Chondrocyte (in vitro differentiated cells): ENCODE measurements at regions not wholly inside any gene's neighbourhood (a gene's known extent, or its start where the extent isn't known, plus 50 kb on each side); places are given as distances from the start of the nearest gene placed in this dataset.

Experiments
- DNase-seq: peaks from one replicate; pipeline ENCODE4 v3.0.0; 2021; ENCODE audit warnings: mixed read lengths, low spot score
- H3K27ac Mint-ChIP-seq: one replicate; pipeline ENCODE4 v1.8.0; 2021; ENCODE audit warnings: mild to moderate bottlenecking, moderate library complexity, mixed read lengths; ENCODE audit not compliant: unreplicated experiment
- H3K27me3 Mint-ChIP-seq: 2 replicates; pipeline ENCODE4 v1.8.0; 2021; ENCODE audit warnings: low read depth, mixed read lengths
- H3K36me3 Mint-ChIP-seq: 2 replicates; pipeline ENCODE4 v1.8.0; 2021; ENCODE audit warnings: low read depth, mixed read lengths
- H3K4me1 Mint-ChIP-seq: 2 replicates; pipeline ENCODE4 v1.8.0; 2021; ENCODE audit warnings: low read depth, mild to moderate bottlenecking, mixed read lengths
- H3K4me3 Mint-ChIP-seq: one replicate; pipeline ENCODE4 v1.8.0; 2021; ENCODE audit warnings: mild to moderate bottlenecking, moderate library complexity, mixed read lengths; ENCODE audit not compliant: unreplicated experiment
- H3K9me3 Mint-ChIP-seq: 2 replicates; pipeline ENCODE4 v1.8.0; 2021; ENCODE audit warnings: low read depth, mixed read lengths
- CTCF ChIP-seq: fragments of 200-600 bp; sonication (generic); IDR thresholded peaks from 2 replicates; pipeline ENCODE4 v1.5.0; 2021; ENCODE audit warnings: antibody characterized with exemption, mild to moderate bottlenecking, moderate library complexity

DNA sequence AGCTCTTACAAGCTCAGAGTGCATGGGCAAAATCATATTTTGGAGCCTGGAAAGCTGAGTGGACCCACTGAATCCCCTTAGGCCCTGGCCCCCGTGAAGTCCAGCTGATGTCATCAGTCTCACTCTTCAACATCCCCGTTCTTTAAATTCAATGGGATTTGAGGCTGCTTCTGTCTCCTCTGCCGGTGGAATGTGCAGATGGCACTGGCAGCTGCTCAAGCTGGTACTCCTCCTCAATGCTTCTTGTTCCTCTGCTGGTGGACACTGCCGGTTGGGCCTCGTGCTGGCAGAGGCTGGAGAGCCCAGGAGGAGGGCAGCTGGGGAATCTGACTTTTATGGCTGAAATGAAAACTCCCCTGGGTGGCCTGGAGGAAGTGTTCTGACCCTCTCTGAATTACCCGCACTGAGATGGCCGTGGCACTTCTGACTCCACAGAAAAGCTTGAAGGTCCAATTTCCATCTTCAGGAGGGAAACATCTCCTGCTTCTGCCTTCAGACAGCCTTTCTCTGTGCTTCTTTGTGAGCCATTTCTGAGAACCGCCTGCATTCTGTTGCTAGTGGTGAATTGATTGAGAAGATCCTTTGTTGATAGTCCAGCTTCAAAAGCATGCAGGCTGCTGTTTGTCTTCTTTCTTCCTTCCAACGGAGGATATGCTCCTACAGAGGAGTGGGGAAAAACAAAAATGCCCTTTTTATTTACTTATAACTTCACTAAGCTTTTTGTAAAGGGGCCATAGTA, 298.9 kb downstream of the TMEM38B start:
- no peaks in the 10 kb centered on the region for H3K9me3 Mint-ChIP-seq
- no peaks in the 10 kb centered on the region for H3K27me3 Mint-ChIP-seq
- no peaks in the 10 kb centered on the region for H3K36me3 Mint-ChIP-seq
- peaks cover 6% of the 10 kb centered on the region for H3K4me1 Mint-ChIP-seq
- DNase-seq: no peak
- TF ChIP-seq CTCF: no peak
- no peak overlapping the region for H3K27ac Mint-ChIP-seq
- no peak overlapping the region for H3K4me3 Mint-ChIP-seq

DNA sequence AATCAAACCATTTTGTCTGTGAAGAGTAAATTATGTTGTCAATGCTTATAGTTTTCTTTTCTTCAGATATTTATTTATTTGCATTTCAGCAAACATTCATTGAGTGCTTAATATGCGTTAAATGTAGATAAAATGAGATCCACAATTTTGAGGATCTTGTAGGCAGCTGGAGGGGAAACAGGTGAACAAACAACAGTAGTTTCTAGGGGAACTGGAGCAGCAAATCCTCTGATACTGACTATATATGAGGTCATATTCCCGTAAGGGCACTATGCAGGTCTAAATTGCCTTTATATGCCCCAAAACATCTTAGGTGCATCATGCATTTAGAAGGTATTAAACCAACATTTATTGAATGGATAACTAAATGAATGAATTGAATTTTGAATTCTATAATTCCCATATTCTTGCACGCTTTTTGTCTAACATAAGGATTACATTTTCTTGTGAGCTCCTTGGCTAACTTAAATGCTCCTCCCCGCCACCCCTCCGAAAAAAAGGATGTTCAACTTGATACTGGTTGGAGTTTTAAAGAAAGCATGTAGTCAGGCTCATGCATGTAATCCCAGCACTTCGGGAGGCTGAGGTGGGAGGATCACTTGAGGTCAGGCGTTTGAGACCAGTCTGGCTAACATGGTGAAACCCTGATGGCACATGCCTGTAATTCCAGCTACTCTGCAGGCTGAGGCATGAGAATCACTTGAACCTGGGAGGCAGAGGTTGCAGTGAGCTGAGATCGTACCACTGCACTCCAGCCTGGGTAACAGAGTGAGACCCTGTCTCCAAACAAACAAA, 299.8 kb downstream of the TMEM38B start:
- no peak for DNase-seq
- no peak for TF ChIP-seq CTCF

GRCh38 chr9:105994970-105995369, 300.6 kb downstream of the TMEM38B start:
- H3K9me3 Mint-ChIP-seq: no peaks in the 10 kb centered on the region
- no peak for TF ChIP-seq CTCF
- no peaks in the 10 kb centered on the region for H3K36me3 Mint-ChIP-seq
- no peak for DNase-seq
- H3K27ac Mint-ChIP-seq: no peak overlapping the region
- H3K27me3 Mint-ChIP-seq: no peaks in the 10 kb centered on the region
- H3K4me1 Mint-ChIP-seq: peaks cover 6% of the 10 kb centered on the region
- H3K4me3 Mint-ChIP-seq: no peak overlapping the region

More for the DNA sequence above, 299.8 kb downstream of the TMEM38B start:
- peaks cover 6% of the 10 kb centered on the region for H3K4me1 Mint-ChIP-seq
- H3K27me3 Mint-ChIP-seq: no peaks in the 10 kb centered on the region
- H3K36me3 Mint-ChIP-seq: no peaks in the 10 kb centered on the region
- no peak overlapping the region for H3K27ac Mint-ChIP-seq
- H3K9me3 Mint-ChIP-seq: no peaks in the 10 kb centered on the region
- no peak overlapping the region for H3K4me3 Mint-ChIP-seq

DNA sequence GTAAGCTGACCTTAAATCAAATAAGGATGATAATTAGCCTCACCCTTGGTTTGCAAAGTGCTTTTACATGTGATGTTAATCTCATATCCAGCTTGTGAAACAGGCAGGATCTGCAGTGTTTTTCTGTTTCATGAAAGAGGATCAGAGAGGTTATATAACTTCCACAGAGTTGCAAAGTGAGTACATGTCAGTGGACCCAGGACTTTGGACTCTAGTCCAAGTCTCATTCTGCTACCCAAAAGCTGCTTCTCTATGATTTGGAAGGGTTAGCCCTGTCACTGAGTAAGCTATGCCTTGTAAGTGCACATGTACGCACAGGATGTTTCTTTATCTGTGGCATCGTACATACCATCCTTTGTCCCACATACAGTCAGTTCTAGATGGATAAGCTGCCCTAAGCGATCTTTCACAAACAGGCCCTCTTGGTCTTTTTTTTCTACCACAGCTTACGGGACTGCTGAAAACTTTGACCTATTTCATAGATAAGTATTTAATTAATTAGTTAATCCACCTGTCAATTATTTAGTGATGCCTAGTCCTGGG, 322.9 kb downstream of the TMEM38B start:
- H3K27ac Mint-ChIP-seq: no peak overlapping the region
- no peak overlapping the region for H3K4me3 Mint-ChIP-seq
- no peaks in the 10 kb centered on the region for H3K4me1 Mint-ChIP-seq
- no peaks in the 10 kb centered on the region for H3K27me3 Mint-ChIP-seq
- TF ChIP-seq CTCF: no peak
- no peak for DNase-seq
- no peaks in the 10 kb centered on the region for H3K36me3 Mint-ChIP-seq
- H3K9me3 Mint-ChIP-seq: no peaks in the 10 kb centered on the region

DNA sequence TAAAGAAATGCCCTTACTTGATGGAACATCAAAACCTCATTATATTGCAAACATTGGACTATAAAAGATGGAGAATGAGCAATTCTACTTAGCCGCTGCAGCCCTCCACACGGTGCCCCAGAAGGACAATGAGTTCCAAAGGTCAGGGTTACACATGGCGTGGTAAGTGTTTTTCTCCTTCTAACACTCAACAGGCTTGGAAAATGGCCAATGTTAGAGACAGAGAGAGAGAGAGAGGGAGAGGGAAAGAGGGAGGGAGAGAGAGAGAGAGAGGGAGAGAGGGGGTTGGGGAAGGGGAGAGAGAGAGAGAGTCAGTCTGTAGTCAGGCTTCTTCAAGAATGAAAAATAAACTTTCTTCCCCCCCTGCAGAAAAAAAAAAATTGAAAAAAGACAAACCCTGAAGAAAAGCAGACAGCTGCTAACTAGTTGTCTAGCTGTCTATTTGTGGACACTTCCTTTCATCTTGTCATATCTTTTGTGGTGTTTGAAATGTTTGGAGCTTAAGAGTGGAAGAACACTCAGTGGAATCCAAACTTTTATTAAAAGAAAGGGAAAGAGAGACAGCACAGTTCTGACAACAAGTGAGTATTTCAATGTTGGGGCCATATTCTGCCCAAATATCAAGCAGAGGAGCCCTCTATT, 324.8 kb downstream of the TMEM38B start:
- DNase-seq: no peak
- Mint-ChIP-seq H3K4me1 (no peaks in the 10 kb centered on the region), H3K36me3 (no peaks in the 10 kb centered on the region), H3K4me3 (no peak overlapping the region), H3K27ac (no peak overlapping the region), H3K9me3 (no peaks in the 10 kb centered on the region), H3K27me3 (no peaks in the 10 kb centered on the region)
- no peak for TF ChIP-seq CTCF
